IPS DF 4.7 (cell line): ENCODE measurements at regions not wholly inside any gene's neighbourhood (a gene's known extent, or its start where the extent isn't known, plus 50 kb on each side); places are given as distances from the start of the nearest gene placed in this dataset.

Source experiments
- DNase-seq: peaks from one replicate; pipeline ENCODE4 v3.0.0-alpha.2; 2013; ENCODE audit warnings: low spot score; ENCODE audit errors: extremely low read depth

DNA sequence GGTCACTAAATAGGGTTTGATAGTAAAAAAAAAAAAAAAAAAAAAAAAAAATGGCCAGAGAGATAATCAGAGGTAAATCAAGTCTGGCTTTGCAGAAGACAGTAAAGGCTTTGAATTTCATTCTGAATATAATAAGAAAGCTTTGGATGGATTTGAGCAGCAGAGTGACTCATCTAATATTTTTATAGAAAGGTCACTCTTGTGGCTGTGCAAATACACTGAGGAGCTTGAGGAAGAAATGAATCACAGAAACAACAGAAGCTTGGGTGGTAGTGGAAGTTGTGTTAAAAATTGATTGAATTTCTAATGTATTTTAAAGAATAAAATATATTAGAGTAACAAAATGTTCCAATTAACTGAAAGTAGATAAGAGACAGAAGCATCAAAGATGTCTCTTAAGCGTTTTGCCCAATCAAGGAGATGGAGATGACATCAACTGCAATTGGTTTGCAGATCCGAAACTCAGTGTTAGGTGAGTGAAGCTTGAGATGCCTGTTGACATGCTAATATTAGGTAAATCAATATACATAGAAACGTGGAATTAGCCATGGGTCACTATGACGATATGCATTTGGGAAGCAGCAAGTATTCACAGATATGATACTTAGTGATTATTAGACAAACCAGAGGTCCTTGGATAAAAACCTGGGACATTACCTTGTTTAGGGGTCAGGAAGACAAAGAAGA, 280.5 kb downstream of the GPM6A start:
- DNase-seq, result no peak

DNA sequence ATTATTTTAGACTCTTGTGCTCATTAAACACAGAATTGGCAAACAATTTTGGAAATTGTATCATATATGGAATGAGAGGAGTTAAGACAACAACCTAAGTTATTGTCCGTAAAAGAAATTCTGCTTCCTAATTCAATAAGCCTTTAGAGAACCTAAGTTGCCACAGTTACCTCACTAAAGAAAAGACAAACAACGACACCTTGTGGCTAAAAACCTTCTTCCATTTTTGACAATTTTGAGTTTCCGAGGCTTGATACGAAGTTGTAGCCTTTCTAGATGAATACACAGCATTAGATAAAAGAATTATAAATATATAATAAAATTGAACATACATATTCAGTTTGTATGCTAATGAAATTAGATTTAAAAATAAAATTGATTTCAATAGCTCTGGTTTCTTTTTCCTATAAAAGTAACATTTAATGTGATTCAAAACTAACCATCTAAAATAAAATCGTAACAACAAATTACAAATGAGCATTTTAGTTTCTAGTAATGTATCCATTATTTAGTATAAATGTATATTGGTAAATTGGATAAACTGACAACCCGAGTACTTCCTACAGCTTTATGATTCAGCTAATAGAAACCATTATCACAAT, 275.1 kb downstream of the GPM6A start:
- DNase-seq, result peak; percentile 30

DNA sequence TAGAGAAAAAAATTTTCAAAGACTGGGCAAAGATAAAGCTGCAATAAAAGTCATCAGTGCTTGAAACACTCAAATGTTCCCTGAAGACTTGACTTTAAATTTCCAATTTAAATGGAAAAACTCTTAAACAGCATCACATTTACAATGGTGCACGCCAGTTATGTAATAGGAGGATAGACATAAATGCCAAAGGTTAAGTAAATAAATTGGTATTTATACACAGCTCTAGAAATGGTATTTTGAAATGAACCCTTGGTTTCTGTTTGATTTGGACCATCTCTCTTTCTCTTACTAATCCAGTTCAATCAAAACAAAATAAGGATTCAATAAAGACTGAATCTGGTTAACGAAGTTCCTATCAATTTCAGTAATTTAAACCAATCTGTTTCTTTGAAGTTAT, 272.6 kb downstream of the GPM6A start:
- DNase-seq, result no peak

DNA sequence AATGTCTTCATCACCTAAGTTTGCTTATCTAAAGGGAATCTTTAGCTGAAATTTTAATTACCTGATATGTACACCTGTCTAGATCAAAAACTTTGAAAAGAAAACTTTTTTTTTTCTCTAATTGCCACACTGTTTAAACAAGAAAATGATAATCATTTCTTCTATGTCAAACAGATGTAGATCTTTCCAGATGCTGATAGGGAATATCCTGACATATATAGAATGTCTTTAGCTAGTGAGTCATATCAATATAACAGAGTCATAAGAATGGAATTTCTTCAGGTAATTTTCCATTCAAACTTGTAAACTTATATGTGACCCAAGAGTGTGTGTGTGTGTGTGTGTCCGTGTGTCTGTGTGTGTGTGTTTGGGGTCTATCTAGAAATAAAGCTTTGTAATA, 271.9 kb downstream of the GPM6A start:
- no peak for DNase-seq

DNA sequence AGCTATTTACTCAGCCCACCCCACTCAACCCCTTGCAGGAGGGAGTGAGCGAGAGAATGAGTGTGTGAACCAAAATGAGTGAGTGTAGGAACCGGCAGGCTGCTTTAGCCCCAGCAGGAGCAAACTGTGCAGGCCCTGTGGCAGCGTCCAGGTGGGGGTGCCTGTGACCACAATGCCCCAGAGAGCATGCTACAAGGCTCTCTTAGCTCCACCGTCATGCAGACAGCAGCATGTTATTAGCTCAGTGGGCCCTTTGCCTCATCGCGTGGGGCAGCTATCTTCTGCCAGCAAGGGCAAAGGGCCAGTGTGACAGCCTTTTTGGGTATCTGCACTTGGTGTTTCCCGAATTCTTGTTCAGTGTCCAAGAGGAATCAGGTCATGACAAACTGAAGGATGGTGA, 271.3 kb downstream of the GPM6A start:
- DNase-seq, result no peak

DNA sequence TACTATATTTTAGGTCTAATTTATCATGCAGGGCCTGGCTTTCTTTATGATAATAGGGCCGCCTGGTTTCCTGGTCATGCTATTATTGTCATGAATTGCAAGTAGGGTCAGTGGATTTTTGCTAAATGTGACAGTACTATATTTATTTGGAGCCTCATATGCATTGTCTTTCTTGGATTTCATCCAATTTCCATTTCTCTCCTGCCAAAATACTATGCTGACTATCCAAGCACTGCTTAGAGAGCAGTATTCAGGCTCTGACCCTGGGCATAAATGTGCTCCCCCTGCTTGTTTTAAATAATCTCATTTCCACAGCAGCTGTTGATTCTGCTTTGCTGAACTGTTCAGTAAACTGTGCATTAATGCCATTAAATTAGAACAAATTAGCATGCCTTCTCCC, 269.3 kb downstream of the GPM6A start:
- no peak for DNase-seq

DNA sequence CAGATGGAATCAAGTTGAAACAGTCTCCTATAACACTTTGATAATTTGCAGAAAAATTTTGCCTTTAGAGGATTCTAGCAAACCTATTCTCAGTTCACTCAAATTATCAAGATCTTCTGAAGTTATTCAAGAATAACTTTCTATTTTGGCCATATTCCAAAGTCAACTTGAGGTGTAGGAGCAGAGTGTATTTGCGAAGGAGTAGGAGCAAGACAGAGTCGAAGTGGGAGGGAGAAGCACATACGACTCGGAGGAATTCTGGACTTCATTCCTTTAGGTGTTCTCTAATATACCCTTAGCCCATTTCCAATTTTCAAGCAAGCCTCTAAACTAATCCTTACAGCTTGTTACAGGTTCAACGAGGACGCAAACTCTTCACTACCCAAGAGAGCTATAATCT, 252.9 kb downstream of the GPM6A start:
- DNase-seq, result no peak

DNA sequence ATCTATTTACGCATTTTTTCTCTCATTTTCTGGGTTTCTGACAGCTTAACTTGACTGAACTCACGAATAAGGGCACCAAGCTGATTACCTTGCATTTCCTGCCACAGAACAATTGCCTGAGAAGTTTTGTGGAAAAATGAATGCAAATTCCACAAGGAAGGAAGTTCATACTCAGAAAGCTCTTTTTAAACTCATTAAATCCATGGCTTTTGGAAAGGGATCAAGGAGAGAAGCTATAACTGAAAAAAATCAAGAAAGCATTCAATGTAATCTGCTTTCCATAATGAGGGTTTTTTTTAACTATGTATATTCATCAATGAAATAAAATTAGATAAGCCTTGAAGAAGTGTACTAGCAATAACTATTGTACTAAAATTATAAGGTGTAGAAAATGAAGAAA, 252.5 kb downstream of the GPM6A start:
- DNase-seq, result no peak

DNA sequence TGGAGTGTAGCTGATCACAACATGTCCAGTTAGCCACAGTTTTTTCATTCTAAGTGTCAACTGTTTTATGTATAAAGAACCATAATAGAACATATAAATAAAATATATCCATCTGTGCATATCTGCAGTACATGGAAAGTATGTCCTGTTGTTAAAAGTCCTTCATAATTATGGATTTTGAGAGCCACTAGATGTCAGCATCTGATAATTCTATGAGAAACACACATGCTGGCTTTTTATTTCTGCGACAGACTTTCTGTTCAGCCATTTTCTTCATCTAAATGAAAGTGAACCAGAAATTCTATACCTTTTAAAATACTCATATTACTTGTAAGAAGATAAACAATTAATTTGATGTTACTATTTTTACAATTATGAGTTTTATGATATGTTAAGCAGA, 251.5 kb downstream of the GPM6A start:
- no peak for DNase-seq

DNA sequence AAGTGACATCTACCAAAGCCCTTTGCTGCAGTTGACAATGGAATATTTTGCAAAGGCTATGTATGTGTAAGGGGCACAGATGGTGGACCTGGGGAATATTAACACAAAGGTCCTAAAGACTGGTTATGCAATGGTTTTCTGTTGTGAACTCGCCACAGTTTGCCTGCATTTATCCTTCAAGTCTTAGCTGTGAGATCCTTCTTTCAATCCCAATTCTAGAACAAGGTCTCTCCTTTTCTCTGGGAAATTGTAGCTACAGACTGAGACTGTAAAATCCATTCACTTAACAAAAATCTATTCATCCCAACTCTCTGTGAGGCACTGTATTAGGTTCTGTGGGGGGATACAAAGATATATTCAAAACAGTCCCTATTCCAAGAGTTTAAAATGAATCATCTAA, 250.4 kb downstream of the GPM6A start:
- DNase-seq, result no peak

DNA sequence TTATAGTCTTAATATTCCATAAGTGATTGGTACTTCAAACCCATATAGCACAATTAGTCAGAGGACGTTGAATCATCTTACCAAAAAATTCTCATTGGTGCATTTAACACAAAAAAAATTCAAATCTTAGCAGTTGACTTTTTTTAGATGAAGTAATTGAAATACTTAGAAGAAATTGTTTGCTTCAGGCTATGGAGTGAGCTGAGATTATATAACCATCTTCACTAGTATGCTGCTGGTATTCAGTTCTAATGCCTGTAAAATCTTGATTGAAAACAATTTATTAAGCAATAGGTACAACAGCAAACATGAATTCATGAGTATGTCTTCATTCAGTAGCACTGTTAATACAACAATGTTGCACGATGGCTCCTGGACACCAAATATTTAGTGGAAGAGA, 250.0 kb downstream of the GPM6A start:
- no peak for DNase-seq

DNA sequence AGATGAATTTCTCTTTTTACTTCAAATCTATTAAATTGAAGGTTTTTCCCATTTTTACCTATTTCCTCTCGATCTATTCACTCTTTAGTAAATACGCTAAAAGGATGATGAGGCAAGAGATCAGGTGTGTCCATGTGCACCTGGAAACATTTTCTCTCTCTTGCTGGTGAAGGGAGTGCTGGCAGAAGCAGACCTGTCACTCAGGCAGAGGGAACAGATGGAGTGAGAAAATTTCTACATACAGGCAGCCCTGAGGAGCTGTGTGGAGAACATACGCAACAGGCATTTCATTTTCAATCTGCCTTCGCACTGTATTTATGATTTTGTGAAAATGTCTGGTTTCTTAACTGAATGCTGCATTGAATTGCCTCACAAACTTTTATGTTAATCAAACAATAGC, 249.5 kb downstream of the GPM6A start:
- DNase-seq, result no peak
